ENCODE measurements at regions not wholly inside any gene's neighbourhood (a gene's known extent, or its start where the extent isn't known, plus 50 kb on each side); places are given as distances from the start of the nearest gene placed in this dataset.

- no peak for TF ChIP-seq CTCF (IDR thresholded peaks at IDR 0.05)
- no peak for TF ChIP-seq POLR2A (IDR thresholded peaks at IDR 0.05)
Observed at GRCh38 chr22:22113701-22114100, 130.9 kb upstream of the VPREB1 start.

Data from vagina (tissue), 2 donors.